Parathyroid adenoma (tissue), 2 donors: ENCODE measurements at regions not wholly inside any gene's neighbourhood (a gene's known extent, or its start where the extent isn't known, plus 50 kb on each side); places are given as distances from the start of the nearest gene placed in this dataset.

ENCODE experiments used
- H2AFZ ChIP-seq: fragments of 300-600 bp; sonication (generic); one replicate; pipeline ENCODE4 v1.7.0; 2017; ENCODE audit warnings: antibody characterized with exemption, mild to moderate bottlenecking
- H3K27ac ChIP-seq: fragments of 300-600 bp; sonication (generic); one replicate; pipeline ENCODE4 v1.7.0; 2017
- H3K27me3 ChIP-seq: fragments of 300-600 bp; sonication (generic); one replicate; pipeline ENCODE4 v1.7.0; 2017; ENCODE audit warnings: low read length; ENCODE audit not compliant: control insufficient read depth, insufficient read depth
- H3K36me3 ChIP-seq: fragments of 300-600 bp; sonication (generic); one replicate; pipeline ENCODE4 v1.7.0; 2017; ENCODE audit warnings: low read length; ENCODE audit not compliant: control insufficient read depth, insufficient read depth
- H3K4me1 ChIP-seq: fragments of 300-600 bp; sonication (generic); one replicate; pipeline ENCODE4 v1.7.0; 2017; ENCODE audit warnings: control low read depth
- H3K4me2 ChIP-seq: fragments of 300-600 bp; sonication (generic); one replicate; pipeline ENCODE4 v1.7.0; 2017; ENCODE audit warnings: low read length
- H3K4me3 ChIP-seq: fragments of 300-600 bp; sonication (generic); one replicate; pipeline ENCODE4 v1.7.0; 2017; ENCODE audit warnings: low read depth, low read length
- H3K79me2 ChIP-seq: fragments of 300-600 bp; sonication (generic); one replicate; pipeline ENCODE4 v1.7.0; 2017; ENCODE audit warnings: control low read depth
- H3K9ac ChIP-seq: fragments of 300-600 bp; sonication (generic); one replicate; pipeline ENCODE4 v1.7.0; 2017; ENCODE audit warnings: mild to moderate bottlenecking
- H3K9me3 ChIP-seq: fragments of 300-600 bp; sonication (generic); one replicate; pipeline ENCODE4 v1.7.0; 2017; ENCODE audit warnings: low read length; ENCODE audit not compliant: control insufficient read depth
- CTCF ChIP-seq: fragments of 300-600 bp; sonication (generic); IDR thresholded peaks from one replicate; pipeline ENCODE4 v1.7.0; 2017; ENCODE audit warnings: antibody characterized with exemption, mild to moderate bottlenecking
- donor health status: primary hyperparathyroidism.

GRCh38 chr14:101361451-101362433 is 199.6 kb upstream of the DIO3 start:
- Histone ChIP-seq H3K36me3 (no peaks in the 10 kb centered on the region), H3K9ac (no peak overlapping the region), H3K27me3 (no peaks in the 10 kb centered on the region), H3K79me2 (no peaks in the 10 kb centered on the region), H3K4me2 (no peak overlapping the region), H2AFZ (no peak overlapping the region), H3K4me1 (no peaks in the 10 kb centered on the region), H3K4me3 (no peak overlapping the region), H3K9me3 (no peaks in the 10 kb centered on the region), H3K27ac (no peak overlapping the region)
- no peak for TF ChIP-seq CTCF

GRCh38 chr14:101362529-101363260 is 198.6 kb upstream of the DIO3 start:
- Histone ChIP-seq H2AFZ (no peak overlapping the region), H3K4me1 (no peaks in the 10 kb centered on the region)

GRCh38 chr14:101363261-101363555 is 198.1 kb upstream of the DIO3 start:
- H3K9ac ChIP-seq, result no peak overlapping the region
- no peak overlapping the region for H3K4me3 ChIP-seq
- no peaks in the 10 kb centered on the region for H3K36me3 ChIP-seq
- H3K9me3 ChIP-seq, result no peaks in the 10 kb centered on the region
- H3K27ac ChIP-seq, result no peak overlapping the region
- H3K27me3 ChIP-seq, result no peaks in the 10 kb centered on the region
- no peak overlapping the region for H3K4me2 ChIP-seq
- no peak overlapping the region for H2AFZ ChIP-seq
- H3K79me2 ChIP-seq, result no peaks in the 10 kb centered on the region
- no peak for TF ChIP-seq CTCF
- no peaks in the 10 kb centered on the region for H3K4me1 ChIP-seq

More at GRCh38 chr14:101362529-101363260, 198.6 kb upstream of the DIO3 start:
- Histone ChIP-seq H3K9ac (no peak overlapping the region), H3K27me3 (no peaks in the 10 kb centered on the region), H3K27ac (no peak overlapping the region), H3K36me3 (no peaks in the 10 kb centered on the region), H3K4me2 (no peak overlapping the region), H3K79me2 (no peaks in the 10 kb centered on the region), H3K9me3 (no peaks in the 10 kb centered on the region), H3K4me3 (no peak overlapping the region)
- TF ChIP-seq CTCF, result no peak

GRCh38 chr14:101363880-101364391 is 197.4 kb upstream of the DIO3 start:
- no peaks in the 10 kb centered on the region for H3K9me3 ChIP-seq
- no peak overlapping the region for H2AFZ ChIP-seq
- H3K36me3 ChIP-seq, result no peaks in the 10 kb centered on the region
- no peaks in the 10 kb centered on the region for H3K79me2 ChIP-seq
- H3K27me3 ChIP-seq, result no peaks in the 10 kb centered on the region
- H3K4me3 ChIP-seq, result no peak overlapping the region
- H3K4me1 ChIP-seq, result no peaks in the 10 kb centered on the region
- H3K4me2 ChIP-seq, result no peak overlapping the region
- H3K27ac ChIP-seq, result no peak overlapping the region
- no peak overlapping the region for H3K9ac ChIP-seq
- no peak for TF ChIP-seq CTCF
